ENCODE measurements at regions not wholly inside any gene's neighbourhood (a gene's known extent, or its start where the extent isn't known, plus 50 kb on each side); places are given as distances from the start of the nearest gene placed in this dataset.

- POLR2A ChIA-PET (ENCODE audit: low non-redundant PET), result no interaction called here
- CTCF ChIA-PET, result no interaction called here
These were observed 107.6 kb upstream of the PRSS58 start for GRCh38 chr7:142365410-142365842.

GRCh38 chr7:142364551-142364950 is 106.7 kb upstream of the PRSS58 start:
- TF ChIP-seq EZH2 (IDR thresholded peaks at IDR 0.05; ENCODE audit: borderline replicate concordance, low read depth, low read length, poor library complexity, severe bottlenecking), result no peak
- no peak for TF ChIP-seq CTCF (conservative IDR thresholded peaks at IDR 0.05; ENCODE audit: low read depth, low read length)
- Histone ChIP-seq H3K4me3 (ENCODE audit: low read depth, low read length, poor library complexity, severe bottlenecking) (no peak overlapping the region), H3K36me3 (ENCODE audit: insufficient read depth, low read length, poor library complexity, severe bottlenecking) (no peaks in the 10 kb centered on the region), H3K4me1 (ENCODE audit: insufficient read depth, low read length, poor library complexity, severe bottlenecking) (no peaks in the 10 kb centered on the region), H3K27ac (ENCODE audit: low read depth, low read length, poor library complexity, severe bottlenecking) (no peak overlapping the region), H3K27me3 (replicated peaks; ENCODE audit: insufficient read depth, low read depth, low read length, poor library complexity) (no peaks in the 10 kb centered on the region), H3K9me3 (ENCODE audit: low read depth, low read length, poor library complexity, severe bottlenecking) (no peaks in the 10 kb centered on the region)
- ChIA-PET CTCF (no interaction called here), POLR2A (ENCODE audit: low non-redundant PET) (no interaction called here)
- DNase-seq (ENCODE audit: low spot score), result no peak
- intact Hi-C loops (cut with micrococcal nuclease; ENCODE audit: unreplicated experiment), result no loop called here
- BruUV-seq (replicated peaks), result no TSS peak

More at GRCh38 chr7:142365410-142365842, 107.6 kb upstream of the PRSS58 start:
- DNase-seq (ENCODE audit: low spot score), result no peak
- no peak overlapping the region for H3K4me3 ChIP-seq (ENCODE audit: low read depth, low read length, poor library complexity, severe bottlenecking)
- TF ChIP-seq EZH2 (IDR thresholded peaks at IDR 0.05; ENCODE audit: borderline replicate concordance, low read depth, low read length, poor library complexity, severe bottlenecking) (no peak), CTCF (conservative IDR thresholded peaks at IDR 0.05; ENCODE audit: low read depth, low read length) (no peak)
- H3K9me3 ChIP-seq (ENCODE audit: low read depth, low read length, poor library complexity, severe bottlenecking), result no peaks in the 10 kb centered on the region
- no peaks in the 10 kb centered on the region for H3K27me3 ChIP-seq (replicated peaks; ENCODE audit: insufficient read depth, low read depth, low read length, poor library complexity)
- intact Hi-C loops (cut with micrococcal nuclease; ENCODE audit: unreplicated experiment), result no loop called here
- no peak overlapping the region for H3K27ac ChIP-seq (ENCODE audit: low read depth, low read length, poor library complexity, severe bottlenecking)
- H3K36me3 ChIP-seq (ENCODE audit: insufficient read depth, low read length, poor library complexity, severe bottlenecking), result no peaks in the 10 kb centered on the region
- H3K4me1 ChIP-seq (ENCODE audit: insufficient read depth, low read length, poor library complexity, severe bottlenecking), result no peaks in the 10 kb centered on the region
- no TSS peak for BruUV-seq (replicated peaks)

- Histone ChIP-seq H3K9me3 (ENCODE audit: low read depth, low read length, poor library complexity, severe bottlenecking) (no peaks in the 10 kb centered on the region), H3K36me3 (ENCODE audit: insufficient read depth, low read length, poor library complexity, severe bottlenecking) (no peaks in the 10 kb centered on the region), H3K27ac (ENCODE audit: low read depth, low read length, poor library complexity, severe bottlenecking) (no peak overlapping the region), H3K4me1 (ENCODE audit: insufficient read depth, low read length, poor library complexity, severe bottlenecking) (no peaks in the 10 kb centered on the region), H3K4me3 (ENCODE audit: low read depth, low read length, poor library complexity, severe bottlenecking) (no peak overlapping the region), H3K27me3 (replicated peaks; ENCODE audit: insufficient read depth, low read depth, low read length, poor library complexity) (no peaks in the 10 kb centered on the region)
- no peak for TF ChIP-seq EZH2 (IDR thresholded peaks at IDR 0.05; ENCODE audit: borderline replicate concordance, low read depth, low read length, poor library complexity, severe bottlenecking)
- TF ChIP-seq CTCF (conservative IDR thresholded peaks at IDR 0.05; ENCODE audit: low read depth, low read length), result no peak
- no peak for DNase-seq (ENCODE audit: low spot score)
- no TSS peak for BruUV-seq (replicated peaks)
- POLR2A ChIA-PET (ENCODE audit: low non-redundant PET), result no interaction called here
- CTCF ChIA-PET, result interaction anchor here (0.6 kb wide), 1 partner anchor 473 kb away, joined by 4 read pairs; no protein-coding TSS in a partner anchor
- intact Hi-C loops (cut with micrococcal nuclease; ENCODE audit: unreplicated experiment), result no loop called here
These were observed 104.5 kb upstream of the PRSS58 start for GRCh38 chr7:142362349-142362748.
